ENCODE measurements at regions not wholly inside any gene's neighbourhood (a gene's known extent, or its start where the extent isn't known, plus 50 kb on each side); places are given as distances from the start of the nearest gene placed in this dataset.
A peak's percentile ranks its signal among the peaks of the same experiment; 100 is the strongest.

DNA sequence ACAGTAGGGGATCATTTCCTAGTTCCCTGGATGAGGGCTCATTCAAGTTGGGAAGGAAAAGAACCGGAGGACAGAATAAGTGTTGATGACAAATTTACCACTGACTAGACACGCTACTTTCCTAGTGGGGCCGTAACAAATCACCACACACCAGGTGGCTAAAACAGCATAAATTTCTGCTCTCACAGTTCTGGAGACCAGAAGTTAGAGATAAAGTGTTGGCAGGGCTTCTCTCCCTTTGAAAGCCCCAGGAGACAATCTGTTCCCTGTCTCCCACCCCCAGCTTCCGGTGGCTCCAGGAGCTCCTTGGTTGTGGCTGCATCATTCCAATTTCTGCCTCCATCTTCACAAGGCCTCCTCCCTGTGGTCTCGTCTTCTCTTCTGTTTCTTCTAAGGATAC is 65.4 kb upstream of the ARGLU1 start:
- no peak for DNase-seq (ENCODE audit: low read depth, low spot score)
- Mint-ChIP-seq H3K4me3 (no peak overlapping the region), H3K36me3 (ENCODE audit: low read depth) (no peaks in the 10 kb centered on the region), H3K9me3 (peaks cover 3% of the 10 kb centered on the region), H3K27me3 (ENCODE audit: low read depth) (no peaks in the 10 kb centered on the region), H3K4me1 (peaks cover 44% of the 10 kb centered on the region), H3K27ac (ENCODE audit: unreplicated experiment) (no peak overlapping the region)
- TF ChIP-seq, protein P1, sequence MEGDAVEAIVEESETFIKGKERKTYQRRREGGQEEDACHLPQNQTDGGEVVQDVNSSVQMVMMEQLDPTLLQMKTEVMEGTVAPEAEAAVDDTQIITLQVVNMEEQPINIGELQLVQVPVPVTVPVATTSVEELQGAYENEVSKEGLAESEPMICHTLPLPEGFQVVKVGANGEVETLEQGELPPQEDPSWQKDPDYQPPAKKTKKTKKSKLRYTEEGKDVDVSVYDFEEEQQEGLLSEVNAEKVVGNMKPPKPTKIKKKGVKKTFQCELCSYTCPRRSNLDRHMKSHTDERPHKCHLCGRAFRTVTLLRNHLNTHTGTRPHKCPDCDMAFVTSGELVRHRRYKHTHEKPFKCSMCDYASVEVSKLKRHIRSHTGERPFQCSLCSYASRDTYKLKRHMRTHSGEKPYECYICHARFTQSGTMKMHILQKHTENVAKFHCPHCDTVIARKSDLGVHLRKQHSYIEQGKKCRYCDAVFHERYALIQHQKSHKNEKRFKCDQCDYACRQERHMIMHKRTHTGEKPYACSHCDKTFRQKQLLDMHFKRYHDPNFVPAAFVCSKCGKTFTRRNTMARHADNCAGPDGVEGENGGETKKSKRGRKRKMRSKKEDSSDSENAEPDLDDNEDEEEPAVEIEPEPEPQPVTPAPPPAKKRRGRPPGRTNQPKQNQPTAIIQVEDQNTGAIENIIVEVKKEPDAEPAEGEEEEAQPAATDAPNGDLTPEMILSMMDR (conservative IDR thresholded peaks at IDR 0.05), result no peak

DNA sequence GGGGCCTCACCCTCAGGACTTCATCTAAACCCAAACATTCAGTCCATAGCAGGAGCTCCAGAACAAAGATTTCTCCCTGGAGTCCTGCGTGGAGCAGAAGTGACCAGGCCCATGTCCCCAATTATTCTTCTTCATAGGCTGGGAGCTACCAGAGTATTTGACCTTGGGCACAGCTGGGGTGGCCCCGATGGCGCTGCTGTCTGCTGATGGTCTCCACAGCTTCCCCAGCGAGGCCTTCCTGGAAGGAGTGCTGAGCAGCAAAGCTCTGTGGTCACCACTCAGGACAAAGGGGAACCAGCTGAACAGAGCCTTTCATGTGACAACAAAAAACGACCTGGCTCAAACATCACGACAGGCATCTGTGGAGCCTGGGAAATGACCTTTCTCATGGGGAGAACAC is 62.7 kb upstream of the ARGLU1 start:
- Mint-ChIP-seq H3K4me3 (no peak overlapping the region), H3K27ac (ENCODE audit: unreplicated experiment) (no peak overlapping the region), H3K4me1 (peaks cover 44% of the 10 kb centered on the region), H3K27me3 (ENCODE audit: low read depth) (no peaks in the 10 kb centered on the region), H3K9me3 (peaks cover 3% of the 10 kb centered on the region), H3K36me3 (ENCODE audit: low read depth) (no peaks in the 10 kb centered on the region)
- no peak for DNase-seq (ENCODE audit: low read depth, low spot score)
- TF ChIP-seq, protein P1 (conservative IDR thresholded peaks at IDR 0.05), result no peak

DNA sequence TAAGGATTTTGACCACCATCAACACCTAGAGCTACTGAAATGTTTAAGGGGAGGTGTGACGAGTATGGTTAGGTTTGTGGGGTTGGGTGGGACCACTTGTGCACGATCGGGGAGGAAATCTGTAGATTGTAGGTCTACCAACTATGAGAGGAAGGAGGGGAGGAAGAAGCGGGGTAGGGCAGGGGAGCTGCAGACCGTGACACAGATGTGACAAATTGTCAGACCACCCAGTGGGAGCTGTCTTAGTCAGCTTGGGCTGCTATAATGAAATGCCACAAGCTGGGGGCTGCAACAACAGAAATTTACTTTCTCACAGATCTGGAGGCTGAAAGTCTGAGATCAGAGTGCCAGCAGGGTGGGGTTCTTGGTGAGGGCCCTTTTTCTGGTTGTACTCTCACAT is 62.2 kb upstream of the ARGLU1 start:
- no peaks in the 10 kb centered on the region for H3K36me3 Mint-ChIP-seq (ENCODE audit: low read depth)
- TF ChIP-seq, protein P1 (conservative IDR thresholded peaks at IDR 0.05), result no peak
- H3K27me3 Mint-ChIP-seq (ENCODE audit: low read depth), result no peaks in the 10 kb centered on the region
- H3K4me3 Mint-ChIP-seq, result no peak overlapping the region
- H3K9me3 Mint-ChIP-seq, result peaks cover 3% of the 10 kb centered on the region
- DNase-seq (ENCODE audit: low read depth, low spot score), result no peak
- H3K4me1 Mint-ChIP-seq, result peaks cover 42% of the 10 kb centered on the region
- peak overlapping the region; percentile 32 for H3K27ac Mint-ChIP-seq (ENCODE audit: unreplicated experiment)

DNA sequence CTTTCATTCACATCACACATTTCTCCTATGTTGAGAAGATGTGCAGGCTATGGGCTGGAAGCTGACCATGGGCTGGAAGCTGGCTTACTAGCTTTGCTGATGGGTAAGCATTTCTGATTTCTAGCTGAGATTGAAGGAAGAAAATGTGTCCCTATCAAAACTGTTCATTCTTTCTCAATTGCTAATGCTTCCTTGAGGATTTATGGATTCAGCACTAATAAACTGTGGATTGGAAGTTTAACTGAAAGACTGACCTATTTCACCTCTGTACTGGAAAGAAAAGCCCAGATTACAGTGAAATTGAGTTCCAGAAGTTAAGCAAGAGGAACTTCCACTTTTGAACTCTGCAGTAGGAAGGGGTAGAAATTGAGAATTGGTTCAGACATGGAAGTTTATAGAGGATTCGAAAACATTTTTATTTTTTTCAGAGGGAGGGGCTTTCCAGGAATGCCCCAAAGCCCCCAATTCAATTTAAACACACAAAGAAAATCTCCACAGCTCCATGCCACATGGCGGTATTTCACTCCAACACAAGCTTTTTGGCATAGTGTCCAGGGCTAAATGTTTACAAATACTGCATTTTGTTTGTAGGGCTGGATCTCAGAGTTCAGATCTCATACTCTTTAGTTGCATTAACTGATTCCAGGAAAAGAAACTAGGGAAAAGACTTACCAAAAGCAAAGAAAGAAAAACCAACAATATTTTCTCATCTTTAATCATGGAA is 61.2 kb upstream of the ARGLU1 start:
- no peaks in the 10 kb centered on the region for H3K36me3 Mint-ChIP-seq (ENCODE audit: low read depth)
- H3K4me1 Mint-ChIP-seq, result peaks cover 32% of the 10 kb centered on the region
- H3K9me3 Mint-ChIP-seq, result peaks cover 3% of the 10 kb centered on the region
- H3K4me3 Mint-ChIP-seq, result no peak overlapping the region
- no peaks in the 10 kb centered on the region for H3K27me3 Mint-ChIP-seq (ENCODE audit: low read depth)
- TF ChIP-seq, protein P1 (conservative IDR thresholded peaks at IDR 0.05), result no peak
- no peak overlapping the region for H3K27ac Mint-ChIP-seq (ENCODE audit: unreplicated experiment)
- DNase-seq (ENCODE audit: low read depth, low spot score), result no peak

DNA sequence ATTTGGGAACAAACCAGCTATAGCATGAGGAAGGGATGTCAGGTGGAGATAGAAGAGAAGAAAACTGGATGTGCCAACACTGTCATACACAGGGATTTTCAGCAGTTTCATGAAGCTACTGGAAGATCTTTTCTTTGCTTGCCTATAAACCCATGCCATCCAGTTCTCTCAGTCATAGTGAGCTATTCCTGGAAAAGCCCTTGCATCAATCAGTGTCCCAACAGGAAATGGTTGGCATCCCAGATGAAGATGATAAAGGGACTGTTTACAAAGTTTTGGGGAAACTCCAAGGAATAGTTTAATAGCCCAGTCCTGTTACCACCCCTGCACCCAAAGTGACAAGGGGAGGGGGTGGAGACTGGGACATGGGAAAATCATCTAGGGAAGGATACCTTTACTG is 58.5 kb upstream of the ARGLU1 start:
- H3K27me3 Mint-ChIP-seq (ENCODE audit: low read depth), result no peaks in the 10 kb centered on the region
- no peak for DNase-seq (ENCODE audit: low read depth, low spot score)
- no peak overlapping the region for H3K27ac Mint-ChIP-seq (ENCODE audit: unreplicated experiment)
- TF ChIP-seq, protein P1 (conservative IDR thresholded peaks at IDR 0.05), result no peak
- peaks cover 15% of the 10 kb centered on the region for H3K4me1 Mint-ChIP-seq
- no peaks in the 10 kb centered on the region for H3K36me3 Mint-ChIP-seq (ENCODE audit: low read depth)
- peaks cover 3% of the 10 kb centered on the region for H3K9me3 Mint-ChIP-seq
- no peak overlapping the region for H3K4me3 Mint-ChIP-seq

Measured in neural crest cell (in vitro differentiated cells).